Renal cortical epithelial cell (primary cell): ENCODE measurements at regions not wholly inside any gene's neighbourhood (a gene's known extent, or its start where the extent isn't known, plus 50 kb on each side); places are given as distances from the start of the nearest gene placed in this dataset.
"Not testable (repeated sequence)": the region's sequence is repeated elsewhere in the genome, so short reads cannot be mapped to it uniquely, and the experiment has no call there.

ENCODE experiments used
- DNase-seq: peaks from one replicate; pipeline ENCODE4 v3.0.0-alpha.2; 2011; ENCODE audit warnings: low read depth

- no peak for DNase-seq
Measured at GRCh38 chr16:86885139-86885538, 306.8 kb downstream of the FOXL1 start.

- DNase-seq: no peak
Measured at GRCh38 chr16:86886651-86887050, 308.3 kb downstream of the FOXL1 start.

- DNase-seq: no peak
Measured at GRCh38 chr16:86887416-86887815, 309.1 kb downstream of the FOXL1 start.

- no peak for DNase-seq
Measured at GRCh38 chr16:86888231-86889053, 310.1 kb downstream of the FOXL1 start.

GRCh38 chr16:86889054-86889366 is 310.7 kb downstream of the FOXL1 start:
- DNase-seq: not testable (repeated sequence)

GRCh38 chr16:86889974-86890373 is 311.6 kb downstream of the FOXL1 start:
- no peak for DNase-seq

GRCh38 chr16:86891121-86891520 is 312.8 kb downstream of the FOXL1 start:
- DNase-seq: no peak

- no peak for DNase-seq
Measured at GRCh38 chr16:86891631-86892030, 313.3 kb downstream of the FOXL1 start.

- no peak for DNase-seq
Measured at GRCh38 chr16:86892509-86892908, 314.2 kb downstream of the FOXL1 start.

- no peak for DNase-seq
Measured at GRCh38 chr16:86893506-86893905, 315.2 kb downstream of the FOXL1 start.

- no peak for DNase-seq
Measured at GRCh38 chr16:86894029-86894567, 315.7 kb downstream of the FOXL1 start.

- DNase-seq: no peak
Measured at GRCh38 chr16:86894925-86895324, 316.6 kb downstream of the FOXL1 start.

GRCh38 chr16:86895606-86896005 is 317.3 kb downstream of the FOXL1 start:
- DNase-seq: no peak

- DNase-seq: no peak
Measured at GRCh38 chr16:86896976-86897375, 318.6 kb downstream of the FOXL1 start.

- DNase-seq: no peak
Measured at GRCh38 chr16:86897486-86897885, 319.1 kb downstream of the FOXL1 start.

- no peak for DNase-seq
Measured at GRCh38 chr16:86898386-86898785, 320.0 kb downstream of the FOXL1 start.

- no peak for DNase-seq
Measured at GRCh38 chr16:86899151-86899550, 320.8 kb downstream of the FOXL1 start.

GRCh38 chr16:86899757-86900156 is 321.4 kb downstream of the FOXL1 start:
- no peak for DNase-seq

GRCh38 chr16:86901483-86901882 is 323.1 kb downstream of the FOXL1 start:
- DNase-seq: peak; percentile 39

- no peak for DNase-seq
Measured at GRCh38 chr16:86902656-86903001, 324.3 kb downstream of the FOXL1 start.

GRCh38 chr16:86903068-86903467 is 324.7 kb downstream of the FOXL1 start:
- DNase-seq: no peak

GRCh38 chr16:86905302-86905701 is 327.0 kb downstream of the FOXL1 start:
- no peak for DNase-seq

- no peak for DNase-seq
Measured at GRCh38 chr16:86906623-86907022, 328.3 kb downstream of the FOXL1 start.
